ENCODE measurements at regions not wholly inside any gene's neighbourhood (a gene's known extent, or its start where the extent isn't known, plus 50 kb on each side); places are given as distances from the start of the nearest gene placed in this dataset.

GRCh38 chr5:60260658-60261057 is 367.1 kb upstream of the PDE4D start:
- CTCF ChIA-PET, result no interaction called here
- whole genome bisulfite sequencing (ENCODE audit: insufficient coverage), result no CpG with 5 or more reads among the region's 1 CpG
- Histone ChIP-seq H3K36me3 (ENCODE audit: control insufficient read depth in 2 of 2, extremely low read depth in 1 of 2, insufficient read depth in 1 of 2, low read length in 1 of 2) (no peaks in the 10 kb centered on the region), H3K27ac (ENCODE audit: low read length) (no peak overlapping the region), H3K4me1 (ENCODE audit: control insufficient read depth in 1 of 2, extremely low read depth in 1 of 2, insufficient read depth in 2 of 2, low read length in 2 of 2) (no peaks in the 10 kb centered on the region), H3K9me3 (no peaks in the 10 kb centered on the region), H3K4me3 (ENCODE audit: control insufficient read depth in 1 of 2, extremely low read depth in 1 of 2, low read length in 1 of 2) (no peak overlapping the region), H3K27me3 (replicated peaks in 1 of 2; ENCODE audit: control insufficient read depth in 2 of 2, extremely low read depth in 1 of 2, insufficient read depth in 2 of 2, low read length in 1 of 2) (no peaks in the 10 kb centered on the region)
- Mint-ChIP-seq H3K4me3 (no peak overlapping the region), H3K27ac (no peak overlapping the region), H3K4me1 (no peaks in the 10 kb centered on the region), H3K9me3 (peaks cover under 1 to 4% (median 2%) of the 10 kb centered on the region in 3 donors), H3K27me3 (no peaks in the 10 kb centered on the region), H3K36me3 (no peaks in the 10 kb centered on the region)
- ATAC-seq (replicated peaks in 1 of 4), result no peak
- DNase-seq, result no peak
- POLR2A ChIA-PET, result no interaction called here

GRCh38 chr5:60259730-60260129 is 366.2 kb upstream of the PDE4D start:
- no peak overlapping the region for H3K4me3 Mint-ChIP-seq
- no peaks in the 10 kb centered on the region for H3K36me3 ChIP-seq (ENCODE audit: control insufficient read depth in 2 of 2, extremely low read depth in 1 of 2, insufficient read depth in 1 of 2, low read length in 1 of 2)
- ATAC-seq (replicated peaks in 1 of 4) (no peak), DNase-seq (no peak)
- no peaks in the 10 kb centered on the region for H3K27me3 Mint-ChIP-seq
- no peaks in the 10 kb centered on the region for H3K36me3 Mint-ChIP-seq
- ChIA-PET POLR2A (no interaction called here), CTCF (no interaction called here)
- no peaks in the 10 kb centered on the region for H3K4me1 Mint-ChIP-seq
- whole genome bisulfite sequencing (ENCODE audit: insufficient coverage), result no CpG with 5 or more reads among the region's 3 CpGs
- no peaks in the 10 kb centered on the region for H3K27me3 ChIP-seq (replicated peaks in 1 of 2; ENCODE audit: control insufficient read depth in 2 of 2, extremely low read depth in 1 of 2, insufficient read depth in 2 of 2, low read length in 1 of 2)
- H3K27ac ChIP-seq (ENCODE audit: low read length), result no peak overlapping the region
- peaks cover 0 to 4% (median 2%) of the 10 kb centered on the region in 3 donors for H3K9me3 Mint-ChIP-seq
- no peaks in the 10 kb centered on the region for H3K4me1 ChIP-seq (ENCODE audit: control insufficient read depth in 1 of 2, extremely low read depth in 1 of 2, insufficient read depth in 2 of 2, low read length in 2 of 2)
- H3K9me3 ChIP-seq, result no peaks in the 10 kb centered on the region
- H3K4me3 ChIP-seq (ENCODE audit: control insufficient read depth in 1 of 2, extremely low read depth in 1 of 2, low read length in 1 of 2), result no peak overlapping the region
- H3K27ac Mint-ChIP-seq, result no peak overlapping the region

GRCh38 chr5:60257596-60258271 is 364.2 kb upstream of the PDE4D start:
- Histone ChIP-seq H3K9me3 (no peaks in the 10 kb centered on the region), H3K4me1 (ENCODE audit: control insufficient read depth in 1 of 2, extremely low read depth in 1 of 2, insufficient read depth in 2 of 2, low read length in 2 of 2) (no peaks in the 10 kb centered on the region), H3K4me3 (ENCODE audit: control insufficient read depth in 1 of 2, extremely low read depth in 1 of 2, low read length in 1 of 2) (no peak overlapping the region), H3K27me3 (replicated peaks in 1 of 2; ENCODE audit: control insufficient read depth in 2 of 2, extremely low read depth in 1 of 2, insufficient read depth in 2 of 2, low read length in 1 of 2) (no peaks in the 10 kb centered on the region), H3K36me3 (ENCODE audit: control insufficient read depth in 2 of 2, extremely low read depth in 1 of 2, insufficient read depth in 1 of 2, low read length in 1 of 2) (no peaks in the 10 kb centered on the region), H3K27ac (ENCODE audit: low read length) (no peak overlapping the region)
- Mint-ChIP-seq H3K27me3 (no peaks in the 10 kb centered on the region), H3K36me3 (no peaks in the 10 kb centered on the region), H3K9me3 (peaks cover under 1 to 4% (median 2%) of the 10 kb centered on the region in 3 donors), H3K4me1 (no peaks in the 10 kb centered on the region), H3K27ac (no peak overlapping the region), H3K4me3 (no peak overlapping the region)
- ATAC-seq (replicated peaks in 1 of 4) (no peak), DNase-seq (no peak)
- POLR2A ChIA-PET, result interaction anchor here in 1 of 2 donors (0.5 kb wide), 1 partner anchor 84 kb away, joined by 3 read pairs; no protein-coding TSS in a partner anchor
- CTCF ChIA-PET, result no interaction called here
- no CpG with 5 or more reads among the region's 5 CpGs for WGBS (ENCODE audit: insufficient coverage)

- Histone ChIP-seq H3K27me3 (replicated peaks in 1 of 2; ENCODE audit: control insufficient read depth in 2 of 2, extremely low read depth in 1 of 2, insufficient read depth in 2 of 2, low read length in 1 of 2) (no peaks in the 10 kb centered on the region), H3K9me3 (no peaks in the 10 kb centered on the region), H3K4me1 (ENCODE audit: control insufficient read depth in 1 of 2, extremely low read depth in 1 of 2, insufficient read depth in 2 of 2, low read length in 2 of 2) (no peaks in the 10 kb centered on the region), H3K4me3 (ENCODE audit: control insufficient read depth in 1 of 2, extremely low read depth in 1 of 2, low read length in 1 of 2) (no peak overlapping the region), H3K36me3 (ENCODE audit: control insufficient read depth in 2 of 2, extremely low read depth in 1 of 2, insufficient read depth in 1 of 2, low read length in 1 of 2) (no peaks in the 10 kb centered on the region), H3K27ac (ENCODE audit: low read length) (no peak overlapping the region)
- ATAC-seq (replicated peaks in 1 of 4) (no peak), DNase-seq (no peak)
- peaks cover 2 to 7% (median 4%) of the 10 kb centered on the region in 3 donors for H3K9me3 Mint-ChIP-seq
- no peaks in the 10 kb centered on the region for H3K27me3 Mint-ChIP-seq
- H3K4me3 Mint-ChIP-seq, result no peak overlapping the region
- H3K36me3 Mint-ChIP-seq, result no peaks in the 10 kb centered on the region
- H3K27ac Mint-ChIP-seq, result no peak overlapping the region
- WGBS (ENCODE audit: insufficient coverage), result no CpG with 5 or more reads among the region's 2 CpGs
- CTCF ChIA-PET, result no interaction called here
- no peaks in the 10 kb centered on the region for H3K4me1 Mint-ChIP-seq
- POLR2A ChIA-PET, result no interaction called here
These were observed 363.0 kb upstream of the PDE4D start for GRCh38 chr5:60256546-60256945.

- ChIA-PET CTCF (no interaction called here), POLR2A (no interaction called here)
- H3K4me1 Mint-ChIP-seq, result no peaks in the 10 kb centered on the region
These were observed 355.4 kb upstream of the PDE4D start for GRCh38 chr5:60248901-60249300.

GRCh38 chr5:60243713-60244112 is 350.2 kb upstream of the PDE4D start:
- ATAC-seq (replicated peaks in 1 of 4) (no peak), DNase-seq (no peak)
- Mint-ChIP-seq H3K9me3 (peaks cover 8 to 30% (median 10%) of the 10 kb centered on the region in 3 donors), H3K4me1 (no peaks in the 10 kb centered on the region), H3K27ac (no peak overlapping the region), H3K27me3 (no peaks in the 10 kb centered on the region), H3K4me3 (no peak overlapping the region), H3K36me3 (no peaks in the 10 kb centered on the region)
- Histone ChIP-seq H3K36me3 (ENCODE audit: control insufficient read depth in 2 of 2, extremely low read depth in 1 of 2, insufficient read depth in 1 of 2, low read length in 1 of 2) (no peaks in the 10 kb centered on the region), H3K9me3 (no peaks in the 10 kb centered on the region), H3K27ac (ENCODE audit: low read length) (no peak overlapping the region), H3K4me1 (ENCODE audit: control insufficient read depth in 1 of 2, extremely low read depth in 1 of 2, insufficient read depth in 2 of 2, low read length in 2 of 2) (no peaks in the 10 kb centered on the region), H3K4me3 (ENCODE audit: control insufficient read depth in 1 of 2, extremely low read depth in 1 of 2, low read length in 1 of 2) (no peak overlapping the region), H3K27me3 (replicated peaks in 1 of 2; ENCODE audit: control insufficient read depth in 2 of 2, extremely low read depth in 1 of 2, insufficient read depth in 2 of 2, low read length in 1 of 2) (no peaks in the 10 kb centered on the region)
- no CpG with 5 or more reads among the region's 1 CpG for WGBS (ENCODE audit: insufficient coverage)
- POLR2A ChIA-PET, result no interaction called here
- CTCF ChIA-PET, result no interaction called here

More at GRCh38 chr5:60248901-60249300, 355.4 kb upstream of the PDE4D start:
- no peak for DNase-seq
- ATAC-seq (replicated peaks in 1 of 4), result no peak
- Mint-ChIP-seq H3K9me3 (peaks cover 4 to 11% (median 5%) of the 10 kb centered on the region in 3 donors), H3K27me3 (no peaks in the 10 kb centered on the region), H3K27ac (no peak overlapping the region), H3K36me3 (no peaks in the 10 kb centered on the region), H3K4me3 (no peak overlapping the region)
- Histone ChIP-seq H3K27me3 (replicated peaks in 1 of 2; ENCODE audit: control insufficient read depth in 2 of 2, extremely low read depth in 1 of 2, insufficient read depth in 2 of 2, low read length in 1 of 2) (no peaks in the 10 kb centered on the region), H3K9me3 (no peaks in the 10 kb centered on the region), H3K36me3 (ENCODE audit: control insufficient read depth in 2 of 2, extremely low read depth in 1 of 2, insufficient read depth in 1 of 2, low read length in 1 of 2) (no peaks in the 10 kb centered on the region), H3K27ac (ENCODE audit: low read length) (no peak overlapping the region), H3K4me3 (ENCODE audit: control insufficient read depth in 1 of 2, extremely low read depth in 1 of 2, low read length in 1 of 2) (no peak overlapping the region), H3K4me1 (ENCODE audit: control insufficient read depth in 1 of 2, extremely low read depth in 1 of 2, insufficient read depth in 2 of 2, low read length in 2 of 2) (no peaks in the 10 kb centered on the region)
- no CpG with 5 or more reads among the region's 1 CpG for WGBS (ENCODE audit: insufficient coverage)
